HG03045 (cell line): ENCODE measurements at regions not wholly inside any gene's neighbourhood (a gene's known extent, or its start where the extent isn't known, plus 50 kb on each side); places are given as distances from the start of the nearest gene placed in this dataset.
"Not testable (repeated sequence)": the region's sequence is repeated elsewhere in the genome, so short reads cannot be mapped to it uniquely, and the experiment has no call there.

Source experiments
- ATAC-seq: cut with Tn5 transposase; IDR thresholded peaks from one replicate; pipeline ENCODE4 v1.9.1; 2021; ENCODE audit warnings: mild to moderate bottlenecking, moderate library complexity; ENCODE audit not compliant: unreplicated experiment

DNA sequence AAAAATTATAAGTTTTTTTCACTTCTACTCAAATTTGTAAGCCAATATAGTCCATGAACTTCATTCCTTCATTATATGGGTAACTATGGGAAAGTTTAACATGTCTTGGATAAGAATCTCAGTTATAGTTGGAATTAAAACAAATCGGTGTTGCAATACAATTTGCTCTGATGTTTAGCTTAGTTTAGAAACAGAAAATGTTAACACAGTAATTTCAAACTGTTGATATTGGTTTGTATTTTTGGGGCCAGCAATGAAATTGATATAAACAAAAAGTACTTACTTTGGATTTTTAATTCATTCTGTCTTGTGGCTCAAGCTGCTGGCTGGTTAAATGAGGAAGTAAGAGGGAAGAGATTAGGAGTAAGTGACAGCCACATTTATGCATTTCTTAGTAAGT, 368.5 kb upstream of the NT5C1B start:
- ATAC-seq: no peak

DNA sequence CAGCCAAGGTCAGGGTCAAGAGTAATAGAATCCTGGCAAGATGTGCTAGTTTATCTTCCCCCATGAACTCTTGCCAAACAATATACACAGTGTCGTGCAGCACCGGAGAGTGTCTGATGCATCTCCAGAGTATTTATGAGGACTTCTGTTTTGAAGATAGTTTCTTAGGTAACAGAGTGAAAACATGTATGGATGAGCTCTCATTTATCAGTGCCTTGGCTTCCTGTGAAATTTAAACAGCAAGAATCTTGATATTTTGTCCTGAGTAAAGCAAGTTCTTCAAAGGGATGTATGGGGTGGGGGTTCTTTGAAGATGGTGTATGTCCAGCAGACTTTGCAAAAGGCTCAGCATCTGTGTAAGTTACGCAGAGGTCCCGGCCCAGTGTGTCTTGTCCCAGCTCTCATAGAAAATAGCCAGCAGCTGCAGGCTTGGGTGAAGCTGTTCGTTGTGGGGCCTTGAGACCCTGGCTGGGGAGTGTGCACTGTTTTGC, 361.0 kb upstream of the NT5C1B start:
- ATAC-seq: no peak

DNA sequence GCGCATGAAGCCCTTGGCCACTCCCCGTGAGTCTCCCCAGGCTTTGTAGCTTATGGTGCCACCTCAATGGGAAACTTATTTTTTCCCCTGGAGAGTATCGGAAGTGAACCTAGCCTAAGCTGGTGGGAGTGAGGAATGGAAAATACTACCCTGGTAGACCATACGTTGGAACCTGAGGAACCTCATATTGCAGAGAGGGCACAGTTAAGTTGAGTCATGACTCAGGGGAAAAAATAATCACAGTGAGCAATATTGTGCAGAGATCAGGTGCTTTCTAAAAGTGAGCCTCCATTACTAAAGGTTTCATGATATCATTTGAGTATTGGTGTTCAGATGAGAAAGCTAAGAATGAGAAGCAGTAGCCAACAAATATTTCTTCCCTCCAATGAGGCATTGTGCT, 360.5 kb upstream of the NT5C1B start:
- ATAC-seq: no peak

DNA sequence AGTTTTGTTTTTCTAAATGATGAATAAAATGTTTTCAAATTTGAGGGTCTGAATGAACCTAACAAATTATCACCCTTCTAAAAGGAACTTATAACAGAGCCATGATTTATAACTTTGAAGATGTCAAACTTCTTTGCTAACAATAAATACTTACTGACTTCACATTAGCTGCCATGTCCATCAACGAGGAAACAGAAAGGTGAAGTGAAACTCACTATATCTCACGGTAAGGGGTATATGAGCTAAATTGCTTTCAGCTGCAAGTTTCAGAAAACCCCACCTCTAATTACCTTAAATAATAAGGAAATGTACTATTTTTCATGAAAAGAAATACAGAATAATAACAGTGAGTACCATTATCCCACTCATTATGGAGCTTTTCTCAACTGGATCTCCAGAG, 350.8 kb upstream of the NT5C1B start:
- ATAC-seq: peak; percentile 59

DNA sequence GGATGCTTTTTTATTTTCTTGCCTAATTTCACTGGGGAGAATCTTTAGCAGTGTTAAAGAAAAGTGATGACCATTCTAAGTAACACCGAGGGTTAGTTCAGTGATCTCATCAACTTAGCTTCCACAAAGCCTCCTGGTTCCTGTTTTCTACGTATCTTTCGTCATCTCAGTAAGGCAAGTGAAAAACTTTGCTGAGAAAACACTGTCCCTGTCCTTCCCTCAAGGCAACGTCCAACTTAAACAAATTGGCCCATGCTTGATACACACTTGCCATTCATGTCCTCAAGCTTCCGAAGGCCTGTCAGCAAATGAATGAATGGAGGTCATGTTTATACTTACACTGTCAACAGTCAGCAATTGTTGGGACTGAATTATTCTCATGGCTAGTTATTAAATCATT, 350.4 kb upstream of the NT5C1B start:
- not testable (repeated sequence) for ATAC-seq

DNA sequence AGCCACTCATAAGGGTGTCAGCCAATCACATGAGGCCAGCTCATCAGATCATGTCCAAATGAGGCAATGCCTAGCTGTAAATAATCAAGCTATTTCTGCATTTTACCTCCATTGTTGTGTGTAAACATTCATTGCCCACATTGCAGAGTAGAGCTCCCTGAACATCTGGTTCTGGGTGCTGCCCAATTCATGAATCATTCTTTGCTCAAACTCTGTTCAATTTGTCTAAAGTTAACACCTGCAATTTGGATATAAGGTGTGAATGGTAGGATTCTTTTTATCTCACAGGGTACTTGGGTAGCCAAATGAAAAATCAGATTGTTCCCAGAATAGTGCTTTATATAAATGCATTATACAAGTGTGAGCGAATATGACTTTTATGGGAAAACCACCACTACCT, 345.5 kb upstream of the NT5C1B start:
- ATAC-seq: no peak

DNA sequence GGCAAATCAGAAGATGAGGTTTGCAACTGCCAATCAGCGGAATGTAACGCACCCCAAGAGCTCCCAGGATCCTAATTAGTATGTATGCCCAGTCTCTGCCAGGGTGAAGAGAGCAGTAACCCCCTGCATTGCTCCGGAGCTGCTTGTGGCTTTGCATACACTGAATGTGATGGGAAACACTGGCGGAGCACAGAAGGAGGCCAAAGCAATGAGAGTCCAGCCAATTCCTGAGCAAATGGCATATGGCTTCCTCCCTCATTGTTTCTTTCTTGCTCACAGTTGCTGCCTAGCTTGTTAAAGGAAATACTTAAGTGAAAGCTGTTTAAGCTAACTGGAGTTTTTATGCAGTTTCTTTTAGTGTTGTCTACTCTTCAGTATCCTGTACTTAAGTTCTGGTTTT, 343.5 kb upstream of the NT5C1B start:
- no peak for ATAC-seq

DNA sequence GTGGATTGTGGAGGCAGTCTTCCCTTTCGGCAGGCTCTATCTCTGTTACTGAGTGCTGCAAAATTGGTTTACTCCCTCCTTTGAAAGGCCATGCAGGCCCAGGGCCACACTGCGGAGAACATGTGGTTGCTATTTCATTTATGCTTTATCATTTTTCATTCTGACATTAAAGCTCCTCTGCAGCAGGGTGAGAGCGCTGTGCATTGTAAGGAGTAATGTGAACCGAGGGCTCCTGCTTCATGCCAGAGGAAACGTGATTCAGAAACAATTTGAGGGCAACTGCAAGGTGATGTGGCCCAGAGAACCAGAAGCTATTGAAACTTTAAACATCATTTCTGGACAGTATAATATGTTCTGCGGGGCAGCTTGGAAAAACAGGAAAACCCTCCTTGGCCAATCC, 341.6 kb upstream of the NT5C1B start:
- no peak for ATAC-seq

DNA sequence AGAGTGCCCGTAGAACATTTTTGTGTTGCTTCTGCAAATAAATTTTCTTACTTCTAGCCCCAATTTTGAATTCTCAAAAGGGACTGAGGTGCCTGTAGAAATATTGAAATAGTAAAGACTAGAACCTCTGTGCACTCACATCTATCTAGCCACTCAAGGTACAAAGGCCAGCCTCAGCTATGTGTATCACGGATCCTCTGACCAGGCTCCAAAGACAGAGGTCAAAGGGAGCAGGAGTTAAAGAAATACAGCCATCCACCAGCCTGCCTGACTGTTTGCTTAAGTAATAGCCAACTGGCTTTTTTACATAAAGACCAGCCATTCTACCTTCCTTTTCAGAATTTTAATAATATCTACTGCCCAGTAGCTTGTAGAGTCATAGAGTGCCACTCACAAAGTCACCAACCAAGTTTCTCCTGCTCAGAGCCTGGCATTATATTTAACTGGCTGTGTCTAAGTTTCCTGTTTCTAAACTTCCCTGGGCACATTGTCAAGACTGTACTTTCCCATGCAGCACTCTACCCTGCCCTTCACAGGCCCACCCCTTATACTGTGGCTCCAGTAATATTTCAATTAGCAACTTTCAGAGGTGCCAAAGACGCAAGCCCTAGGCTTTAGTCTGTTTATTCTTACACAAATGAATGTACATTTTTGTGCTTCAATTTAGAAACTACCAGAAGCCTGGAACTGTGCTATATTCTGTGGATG, 338.3 kb upstream of the NT5C1B start:
- ATAC-seq: no peak

DNA sequence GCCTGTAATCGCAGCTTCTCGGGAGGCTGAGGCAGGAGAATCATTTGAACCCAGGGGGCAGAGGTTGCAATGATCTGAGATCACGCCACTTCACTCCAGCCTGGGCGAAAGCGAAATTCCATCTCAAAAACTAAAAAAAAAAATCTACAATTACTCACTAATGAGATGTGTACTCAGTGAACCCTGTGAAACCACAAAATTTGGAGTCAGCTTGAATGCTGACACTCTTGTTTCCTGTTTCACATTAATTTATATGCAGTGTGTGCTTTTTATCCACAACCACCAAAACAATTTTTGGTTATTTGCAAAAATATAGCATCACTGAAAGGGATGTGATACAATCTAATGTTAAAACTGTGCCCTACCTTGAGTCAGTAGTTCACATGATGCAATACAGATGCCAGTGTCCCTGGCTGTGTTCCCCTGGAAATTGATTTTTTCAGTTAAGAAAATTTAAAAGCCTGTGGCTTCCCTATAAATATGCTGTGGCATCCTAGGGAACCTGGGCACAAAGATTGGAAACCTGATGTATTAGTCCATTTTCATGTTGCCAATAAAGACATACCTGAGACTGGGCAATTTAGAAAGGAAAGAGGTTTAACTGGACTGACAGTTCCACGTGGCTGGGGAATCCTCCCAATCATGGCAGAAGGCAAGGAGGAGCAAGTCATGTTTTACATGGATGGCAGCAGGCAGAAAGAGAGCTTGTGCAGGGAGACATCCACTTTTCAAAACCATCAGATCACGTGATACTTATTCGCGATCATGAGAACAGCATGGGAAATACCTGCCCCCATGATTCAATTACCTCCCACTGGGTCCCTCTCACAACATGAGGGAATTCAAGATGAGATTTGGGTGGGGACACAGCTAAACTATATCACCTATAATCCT, 337.5 kb upstream of the NT5C1B start:
- no peak for ATAC-seq

DNA sequence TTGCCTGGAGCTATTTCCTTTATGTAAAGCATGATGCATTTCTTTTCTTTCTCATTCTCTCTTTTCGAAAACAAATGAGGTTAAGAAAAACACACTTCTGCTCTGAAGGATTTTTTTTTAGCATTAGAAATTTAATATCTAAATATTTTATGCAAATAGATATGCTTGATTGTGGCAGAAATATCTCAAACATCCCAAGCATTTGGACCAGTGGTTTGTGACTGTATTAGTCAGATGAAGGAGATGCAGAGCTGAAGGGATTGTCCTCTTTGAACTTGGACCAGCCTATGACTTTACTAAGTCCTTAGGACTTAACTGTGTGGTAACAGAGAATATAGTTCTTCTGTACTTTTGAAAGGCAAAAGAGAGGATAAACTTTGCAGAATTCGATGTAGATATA, 335.9 kb upstream of the NT5C1B start:
- no peak for ATAC-seq

DNA sequence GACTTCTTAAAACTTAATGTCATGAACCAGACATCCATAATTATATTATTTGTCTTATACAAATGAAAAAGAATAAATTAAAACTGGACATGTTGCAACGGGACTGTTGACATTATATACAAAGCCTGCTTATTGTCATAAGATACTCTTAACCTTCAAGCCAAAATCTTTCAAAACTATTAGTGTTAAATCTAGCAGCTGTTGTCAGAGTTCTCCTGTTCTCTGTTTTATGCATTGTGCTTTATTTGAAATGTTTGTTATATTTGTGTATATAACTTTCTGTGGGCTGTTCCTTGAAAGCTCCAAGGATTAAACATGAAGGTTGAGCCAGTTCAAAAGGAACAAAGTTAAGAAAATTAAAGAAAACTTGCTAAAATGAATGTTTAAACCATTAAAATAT, 335.5 kb upstream of the NT5C1B start:
- no peak for ATAC-seq

DNA sequence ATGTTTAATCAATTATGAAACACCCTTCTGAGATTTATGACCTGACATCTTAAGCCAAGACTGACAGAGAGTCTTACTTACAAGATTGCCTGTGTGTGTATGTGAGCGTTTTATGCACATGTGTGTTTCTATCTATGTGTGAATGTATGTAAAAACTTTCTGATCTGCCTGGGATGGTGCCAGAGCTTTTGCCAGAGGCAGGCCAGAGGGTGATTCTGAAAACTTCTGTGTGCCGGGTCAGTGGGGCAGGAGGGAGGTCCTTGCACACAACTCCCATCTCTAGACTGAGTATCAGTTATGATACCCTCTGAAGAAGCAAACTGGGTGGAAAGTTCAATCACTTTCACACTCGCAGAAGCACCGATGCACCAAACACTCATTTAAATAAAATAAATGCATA, 335.0 kb upstream of the NT5C1B start:
- ATAC-seq: no peak

DNA sequence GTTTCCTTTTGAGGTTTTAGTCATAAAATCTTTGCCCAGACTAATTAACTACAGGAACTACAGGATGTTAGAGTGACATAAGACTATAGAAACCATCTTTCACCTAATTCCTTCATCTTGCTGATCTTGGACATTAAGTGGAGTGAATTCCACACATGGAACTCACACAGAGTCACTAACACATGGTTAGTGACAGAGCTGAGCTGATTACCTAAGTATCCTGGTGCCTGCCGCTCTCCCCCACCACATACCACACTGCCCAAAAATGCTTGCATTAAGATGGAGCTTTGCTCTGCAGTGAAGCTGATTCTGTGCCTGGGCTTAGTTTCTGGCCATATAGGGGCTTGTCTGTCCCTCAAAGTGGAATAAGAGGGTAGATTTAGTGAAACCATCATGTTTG, 332.9 kb upstream of the NT5C1B start:
- ATAC-seq: no peak

DNA sequence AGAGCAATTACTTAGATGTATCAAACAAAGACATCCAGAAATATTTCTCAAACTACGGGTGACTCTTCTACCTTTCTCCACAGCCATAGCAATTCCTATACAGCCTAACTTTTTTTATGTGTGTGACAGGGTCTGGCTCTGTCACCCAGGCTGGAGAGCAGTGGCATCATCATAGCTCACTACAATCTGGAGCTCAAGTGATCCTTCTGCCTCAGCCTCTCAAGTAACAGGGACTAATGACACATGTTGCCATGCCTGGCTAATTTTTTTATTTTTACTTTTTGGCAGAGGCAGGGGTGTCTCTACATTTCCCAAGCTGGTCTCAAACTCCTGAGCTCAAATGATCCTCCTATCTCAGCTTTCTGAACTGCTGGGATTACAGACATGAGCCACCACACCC, 328.9 kb upstream of the NT5C1B start:
- ATAC-seq: no peak

DNA sequence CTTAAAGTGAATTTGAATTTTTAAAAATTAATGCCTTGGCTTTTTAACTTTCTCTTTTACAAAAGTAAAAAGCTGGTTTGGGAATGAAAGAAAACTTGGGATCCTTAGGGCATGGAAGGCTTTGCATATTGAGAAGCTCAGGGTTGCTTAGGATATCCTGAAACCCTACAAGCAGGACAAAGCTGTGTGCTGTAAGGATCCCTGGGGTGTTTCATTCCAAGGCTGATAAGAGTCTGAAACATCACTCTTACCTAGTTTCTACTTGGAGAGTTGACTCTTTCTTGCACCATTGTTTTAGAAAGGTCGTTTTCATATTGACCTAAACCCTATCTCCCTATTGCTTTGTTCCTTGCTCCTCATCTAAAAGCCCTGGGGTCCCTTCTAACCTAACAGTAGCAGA, 325.9 kb upstream of the NT5C1B start:
- no peak for ATAC-seq

DNA sequence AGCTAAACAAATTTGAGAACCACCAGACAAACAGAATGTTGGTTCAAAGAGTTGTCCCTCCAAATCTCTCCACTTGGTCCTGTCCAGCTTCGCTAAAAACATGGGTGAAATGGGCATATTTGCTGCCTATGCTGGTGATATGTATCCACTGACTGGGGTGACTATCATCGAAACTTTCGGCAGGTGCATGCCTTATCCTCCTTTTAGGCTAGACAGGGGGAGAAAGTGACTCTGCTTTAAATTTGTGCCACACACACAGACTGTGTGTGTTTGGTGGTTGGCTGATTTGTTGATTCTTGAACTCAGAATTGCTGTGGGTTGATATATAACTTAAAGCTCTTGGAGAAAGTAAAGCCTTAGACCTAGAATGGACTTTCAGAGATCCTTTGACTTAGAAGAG, 324.1 kb upstream of the NT5C1B start:
- ATAC-seq: no peak

DNA sequence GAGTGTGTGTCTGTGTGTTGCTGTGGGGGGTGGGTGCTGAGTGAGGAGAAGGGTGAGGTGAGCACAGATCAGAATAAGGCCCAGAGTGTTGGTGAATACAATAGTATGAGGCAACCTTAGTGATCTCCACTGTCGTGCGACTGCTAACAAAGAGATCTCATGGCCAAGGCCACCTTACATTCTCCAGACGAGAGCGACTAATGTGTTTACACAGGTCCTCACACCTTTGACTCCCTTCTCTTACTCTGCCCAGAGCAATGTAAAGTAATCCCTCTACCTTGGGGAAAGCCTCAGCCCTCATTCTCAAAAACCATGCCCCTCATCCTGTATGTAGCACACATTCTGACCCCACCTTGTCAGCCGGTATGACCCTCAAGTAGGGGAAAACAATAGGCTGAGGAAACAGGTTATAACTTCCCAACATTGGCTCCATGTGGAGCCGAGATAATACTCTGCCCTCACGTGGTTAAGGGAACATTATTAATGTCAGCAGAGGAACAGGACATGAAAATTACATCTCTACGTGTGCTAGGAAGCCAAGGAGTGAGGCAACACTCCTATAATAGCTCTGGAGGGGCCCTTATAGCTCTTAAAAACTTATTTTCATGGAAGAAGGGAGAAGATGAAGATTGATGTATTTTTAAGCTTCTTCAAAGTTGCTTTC, 323.0 kb upstream of the NT5C1B start:
- ATAC-seq: no peak

DNA sequence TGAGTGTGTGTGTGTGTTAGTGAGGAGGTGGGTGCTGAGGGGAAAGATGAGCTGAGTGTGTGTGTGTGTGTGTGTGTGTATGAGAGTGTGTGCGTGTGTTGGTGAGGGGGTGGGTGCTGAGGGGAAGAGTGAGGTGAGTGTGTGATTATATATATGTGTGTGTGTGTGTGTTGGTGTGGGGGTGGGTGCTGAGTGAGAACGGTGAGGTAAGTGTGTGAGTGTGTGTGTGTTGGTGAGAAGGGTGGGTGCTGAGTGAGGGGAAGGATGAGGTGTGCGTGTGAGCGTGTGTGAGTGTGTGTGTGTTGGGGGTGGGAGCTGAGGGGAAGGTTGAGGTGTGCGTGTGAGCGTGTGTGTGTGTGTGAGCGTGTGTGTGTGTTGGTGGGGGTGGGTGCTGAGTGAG, 322.0 kb upstream of the NT5C1B start:
- no peak for ATAC-seq

DNA sequence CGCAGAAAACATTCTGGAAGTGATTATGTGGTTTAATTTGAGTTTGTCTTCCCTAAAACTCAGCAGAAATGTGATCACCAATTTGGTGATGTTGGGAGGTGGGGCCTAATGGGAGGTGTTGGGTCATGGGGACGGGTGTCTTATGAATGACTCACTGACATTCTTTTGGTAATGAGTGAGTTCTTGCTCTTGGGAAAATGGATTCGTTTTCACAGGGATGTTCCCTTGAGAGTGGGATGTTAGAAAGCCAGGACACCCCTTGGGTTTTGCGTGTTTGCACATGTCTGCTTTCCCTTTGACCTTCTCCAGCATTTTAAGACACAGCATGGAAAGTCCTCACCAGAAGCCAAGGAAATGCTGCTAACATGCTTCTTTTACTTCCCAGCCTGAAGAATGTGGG, 321.5 kb upstream of the NT5C1B start:
- ATAC-seq: no peak

DNA sequence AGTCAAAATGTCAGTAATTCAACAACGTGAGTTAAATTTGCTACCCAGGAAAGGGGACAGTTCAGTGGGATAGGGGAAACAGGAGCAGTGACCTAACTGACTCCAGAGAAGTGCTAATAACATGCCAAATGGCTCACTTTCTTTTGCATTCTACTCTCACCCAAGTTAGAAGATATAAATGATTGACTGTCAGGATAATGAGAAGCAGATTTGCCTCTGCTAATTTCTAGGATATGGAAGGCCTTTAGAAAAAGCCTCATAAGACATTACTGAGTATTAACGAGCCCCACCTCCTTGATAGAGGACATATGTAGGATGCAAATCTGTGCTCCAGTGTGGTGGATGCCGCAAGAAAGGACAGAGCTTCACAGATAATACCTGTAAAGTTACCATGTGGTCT, 318.6 kb upstream of the NT5C1B start:
- ATAC-seq: no peak

DNA sequence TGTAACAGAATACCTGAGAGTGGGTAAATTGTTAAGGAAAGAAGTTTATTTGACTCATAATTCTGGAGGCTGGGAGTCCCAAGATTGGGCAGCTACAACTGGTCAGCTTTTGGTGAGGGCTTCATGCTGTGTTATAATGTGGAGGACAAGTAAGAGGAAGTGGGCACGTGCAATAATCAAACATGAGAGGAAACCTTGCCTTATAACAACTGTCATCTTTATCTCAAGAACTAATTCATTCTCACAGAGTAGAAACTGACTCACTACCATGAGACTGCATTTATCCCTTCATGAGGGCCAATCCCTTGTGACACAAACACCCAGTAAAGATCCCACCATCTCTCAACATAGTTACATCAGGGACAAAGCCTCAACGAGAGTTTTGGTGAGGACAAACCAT, 318.1 kb upstream of the NT5C1B start:
- no peak for ATAC-seq
